Liver (tissue), 8 donors: ENCODE measurements at regions not wholly inside any gene's neighbourhood (a gene's known extent, or its start where the extent isn't known, plus 50 kb on each side); places are given as distances from the start of the nearest gene placed in this dataset.

Source experiments
- DNase-seq: peaks from one replicate; pipeline ENCODE4 v3.0.0-alpha.2; 2017; ENCODE audit warnings: low spot score
- H3K27ac ChIP-seq, 2 donors: one replicate each; pipeline ENCODE4 v1.7.0; 2013; ENCODE audit warnings: inconsistent platforms in 2 of 2, low read length in 2 of 2, control low read depth in 1 of 2, low read depth in 1 of 2, mild to moderate bottlenecking in 1 of 2
- H3K27me3 ChIP-seq, 4 donors: one replicate each; pipeline versions ENCODE4 v1.6.1 to v1.7.0; 2013; ENCODE audit warnings: low read length in 3 of 4, inconsistent platforms in 1 of 4, mild to moderate bottlenecking in 1 of 4, moderate library complexity in 1 of 4; ENCODE audit not compliant: control insufficient read depth in 4 of 4, insufficient read depth in 4 of 4
- H3K36me3 ChIP-seq, 4 donors: one replicate each; pipeline versions ENCODE4 v1.6.1 to v1.7.0; 2013; ENCODE audit warnings: low read length in 3 of 4, mild to moderate bottlenecking in 3 of 4, low read depth in 1 of 4, moderate library complexity in 1 of 4; ENCODE audit not compliant: control insufficient read depth in 4 of 4, insufficient read depth in 3 of 4
- H3K4me1 ChIP-seq, 4 donors: one replicate each; pipeline versions ENCODE4 v1.6.1 to v1.7.0; 2013; ENCODE audit warnings: low read length in 3 of 4, mild to moderate bottlenecking in 3 of 4, moderate library complexity in 1 of 4; ENCODE audit not compliant: control insufficient read depth in 4 of 4, insufficient read depth in 4 of 4
- H3K4me3 ChIP-seq, 3 donors: one replicate each; pipeline versions ENCODE4 v1.6.1 to v1.7.0; 2013; ENCODE audit warnings: low read length in 3 of 3, control low read depth in 1 of 3, low read depth in 1 of 3, mild to moderate bottlenecking in 1 of 3
- H3K9ac ChIP-seq, 2 donors: one replicate each; pipeline ENCODE4 v1.7.0; 2013; ENCODE audit warnings: low read length in 2 of 2, mild to moderate bottlenecking in 2 of 2, moderate library complexity in 2 of 2, control low read depth in 1 of 2, low read depth in 1 of 2
- H3K9me3 ChIP-seq, 4 donors: one replicate each; pipeline versions ENCODE4 v1.6.1 to v1.7.0; 2013; ENCODE audit warnings: low read length in 3 of 4; ENCODE audit not compliant: control insufficient read depth in 4 of 4
- EGR1 ChIP-seq, 2 donors: IDR thresholded peaks; 2 replicates each; pipeline ENCODE4 v1.6.1; 2016 to 2018; ENCODE audit warnings: antibody characterized with exemption in 2 of 2, low read depth in 2 of 2
- FOXA1 ChIP-seq: IDR thresholded peaks from 2 replicates; pipeline ENCODE4 v1.6.1; 2016; ENCODE audit warnings: antibody characterized with exemption
- FOXA2 ChIP-seq: IDR thresholded peaks from 2 replicates; pipeline ENCODE4 v1.6.1; 2016; ENCODE audit warnings: antibody characterized with exemption
- GABPA ChIP-seq, 2 donors: IDR thresholded peaks in 1 of 2; conservative IDR thresholded peaks in 1 of 2; 2 replicates each; pipeline ENCODE4 v1.6.1; 2016; ENCODE audit warnings: antibody characterized with exemption in 2 of 2, mild to moderate bottlenecking in 1 of 2, moderate library complexity in 1 of 2
- HNF4A ChIP-seq, 2 donors: conservative IDR thresholded peaks; 2 replicates each; pipeline ENCODE4 v1.6.1; 2016; ENCODE audit warnings: antibody characterized with exemption in 2 of 2, mild to moderate bottlenecking in 2 of 2
- HNF4G ChIP-seq: IDR thresholded peaks from 2 replicates; pipeline ENCODE4 v1.6.1; 2016; ENCODE audit warnings: antibody characterized with exemption
- JUND ChIP-seq, 2 donors: IDR thresholded peaks; 2 replicates each; pipeline ENCODE4 v1.6.1; 2016; ENCODE audit warnings: antibody characterized with exemption in 2 of 2
- NR2F2 ChIP-seq: IDR thresholded peaks from 2 replicates; pipeline ENCODE4 v1.6.1; 2016; ENCODE audit warnings: antibody characterized with exemption
- RAD21 ChIP-seq, 2 donors: IDR thresholded peaks; 2 replicates each; pipeline ENCODE4 v1.6.1; 2016; ENCODE audit warnings: antibody characterized with exemption in 2 of 2, mild to moderate bottlenecking in 2 of 2
- REST ChIP-seq: IDR thresholded peaks from 2 replicates; pipeline ENCODE4 v1.6.1; 2016; ENCODE audit warnings: antibody characterized with exemption, mild to moderate bottlenecking
- RXRA ChIP-seq, 2 donors: IDR thresholded peaks; 2 replicates each; pipeline ENCODE4 v1.6.1; 2017 to 2018; ENCODE audit warnings: antibody characterized with exemption in 2 of 2, mild to moderate bottlenecking in 1 of 2
- SP1 ChIP-seq: IDR thresholded peaks from 2 replicates; pipeline ENCODE4 v1.6.1; 2018; ENCODE audit warnings: antibody characterized with exemption, mild to moderate bottlenecking
- TAF1 ChIP-seq: conservative IDR thresholded peaks from 2 replicates; pipeline ENCODE4 v1.6.1; 2016; ENCODE audit warnings: antibody characterized with exemption, mild to moderate bottlenecking
- YY1 ChIP-seq: IDR thresholded peaks from 2 replicates; pipeline ENCODE4 v1.6.1; 2016; ENCODE audit warnings: antibody characterized with exemption, mild to moderate bottlenecking
- ZBTB33 ChIP-seq: IDR thresholded peaks from 2 replicates; pipeline ENCODE4 v1.6.1; 2016; ENCODE audit warnings: antibody characterized with exemption
- WGBS: extraction: QIAGEN DNeasy Blood & Tissue Kit; methylation state at CpG from one replicate; pipeline ENCODE4 v1.1.7; 2013; 5-methylcytosine and 5-hydroxymethylcytosine counted together
- TF ChIP-seq, protein P1 (sequence below): IDR thresholded peaks from 2 replicates; pipeline ENCODE4 v1.6.1; 2016; ENCODE audit warnings: antibody characterized with exemption
- TF ChIP-seq, protein P2 (sequence below): fragments of 150-350 bp; IDR thresholded peaks from 2 replicates; pipeline ENCODE4 v1.5.1; 2017; ENCODE audit warnings: improper control_type of control experiment, low read depth, low read length; ENCODE audit not compliant: missing input control
- TF ChIP-seq, protein P3 (sequence below): IDR thresholded peaks from 2 replicates; pipeline ENCODE4 v1.6.1; 2016; ENCODE audit warnings: antibody characterized with exemption
- donor health status: healthy.
- donor health status: healthy.
- donor health status: healthy.
- donor health status: healthy.
- donor health status: healthy.

- no peaks in the 10 kb centered on the region for H3K4me1 ChIP-seq
- DNase-seq = no peak
- no peak overlapping the region for H3K9ac ChIP-seq
- peaks cover 0 to 4% (median 0%) of the 10 kb centered on the region in 4 donors for H3K27me3 ChIP-seq
- H3K9me3 ChIP-seq = no peaks in the 10 kb centered on the region
- 77% methylated on average over 4 of the region's 4 CpGs for WGBS
- no peak overlapping the region for H3K4me3 ChIP-seq
- no peak overlapping the region for H3K27ac ChIP-seq
- TF ChIP-seq SP1 (no peak), EGR1 (IDR thresholded peaks at IDR 0.05; ENCODE audit: low read depth in 2 of 2) (no peak), RAD21 (IDR thresholded peaks at IDR 0.05) (no peak), ZBTB33 (no peak), RXRA (IDR thresholded peaks at IDR 0.05) (no peak), JUND (IDR thresholded peaks at IDR 0.05) (no peak), GABPA (IDR thresholded peaks at IDR 0.05 in 1 of 2, conservative IDR thresholded peaks at IDR 0.05 in 1 of 2) (no peak), REST (no peak), YY1 (no peak), FOXA1 (no peak), HNF4G (no peak), TAF1 (no peak), NR2F2 (no peak), HNF4A (conservative IDR thresholded peaks at IDR 0.05) (no peak), FOXA2 (no peak)
- TF ChIP-seq, protein P1, sequence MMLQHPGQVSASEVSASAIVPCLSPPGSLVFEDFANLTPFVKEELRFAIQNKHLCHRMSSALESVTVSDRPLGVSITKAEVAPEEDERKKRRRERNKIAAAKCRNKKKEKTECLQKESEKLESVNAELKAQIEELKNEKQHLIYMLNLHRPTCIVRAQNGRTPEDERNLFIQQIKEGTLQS = no peak
- TF ChIP-seq, protein P2, sequence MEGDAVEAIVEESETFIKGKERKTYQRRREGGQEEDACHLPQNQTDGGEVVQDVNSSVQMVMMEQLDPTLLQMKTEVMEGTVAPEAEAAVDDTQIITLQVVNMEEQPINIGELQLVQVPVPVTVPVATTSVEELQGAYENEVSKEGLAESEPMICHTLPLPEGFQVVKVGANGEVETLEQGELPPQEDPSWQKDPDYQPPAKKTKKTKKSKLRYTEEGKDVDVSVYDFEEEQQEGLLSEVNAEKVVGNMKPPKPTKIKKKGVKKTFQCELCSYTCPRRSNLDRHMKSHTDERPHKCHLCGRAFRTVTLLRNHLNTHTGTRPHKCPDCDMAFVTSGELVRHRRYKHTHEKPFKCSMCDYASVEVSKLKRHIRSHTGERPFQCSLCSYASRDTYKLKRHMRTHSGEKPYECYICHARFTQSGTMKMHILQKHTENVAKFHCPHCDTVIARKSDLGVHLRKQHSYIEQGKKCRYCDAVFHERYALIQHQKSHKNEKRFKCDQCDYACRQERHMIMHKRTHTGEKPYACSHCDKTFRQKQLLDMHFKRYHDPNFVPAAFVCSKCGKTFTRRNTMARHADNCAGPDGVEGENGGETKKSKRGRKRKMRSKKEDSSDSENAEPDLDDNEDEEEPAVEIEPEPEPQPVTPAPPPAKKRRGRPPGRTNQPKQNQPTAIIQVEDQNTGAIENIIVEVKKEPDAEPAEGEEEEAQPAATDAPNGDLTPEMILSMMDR = no peak
- TF ChIP-seq, protein P3, sequence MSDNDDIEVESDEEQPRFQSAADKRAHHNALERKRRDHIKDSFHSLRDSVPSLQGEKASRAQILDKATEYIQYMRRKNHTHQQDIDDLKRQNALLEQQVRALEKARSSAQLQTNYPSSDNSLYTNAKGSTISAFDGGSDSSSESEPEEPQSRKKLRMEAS = no peak
- H3K36me3 ChIP-seq = no peaks in the 10 kb centered on the region
Observed at GRCh38 chr13:21898459-21898858, 227.6 kb downstream of the FGF9 start.
